Gastrocnemius medialis (tissue), 4 donors: ENCODE measurements at regions not wholly inside any gene's neighbourhood (a gene's known extent, or its start where the extent isn't known, plus 50 kb on each side); places are given as distances from the start of the nearest gene placed in this dataset.

Source experiments
- ATAC-seq, 2 donors: fragments of 150-250 bp; one replicate each; pipeline ENCODE4 v1.9.1; 2016
- DNase-seq, 2 donors: peaks; one replicate each; pipeline ENCODE4 v3.0.0-alpha.2; 2019
- H3K27ac ChIP-seq, 4 donors: fragments of 200-600 bp; sonication (generic); 1 replicate in 1 of 4; 2 replicates in 3 of 4; pipeline ENCODE4 v1.5.1; 2016 to 2018; ENCODE audit warnings: mild to moderate bottlenecking in 2 of 4, moderate library complexity in 1 of 4
- H3K27me3 ChIP-seq, 3 donors: fragments of 200-600 bp; sonication (generic) in 2 of 3; 1 replicate in 1 of 3; 2 replicates in 2 of 3; pipeline versions ENCODE4 v1.5.1 to v1.6.0; 2016 to 2019; ENCODE audit warnings: mild to moderate bottlenecking in 1 of 3, moderate library complexity in 1 of 3
- H3K36me3 ChIP-seq, 2 donors: fragments of 200-600 bp; sonication (generic) in 1 of 2; one replicate each; pipeline ENCODE4 v1.5.1; 2017 to 2018
- H3K4me1 ChIP-seq, 2 donors: fragments of 200-600 bp; sonication (generic) in 1 of 2; one replicate each; pipeline ENCODE4 v1.5.1; 2016 to 2017; ENCODE audit warnings: mild to moderate bottlenecking in 2 of 2
- H3K4me3 ChIP-seq, 4 donors: fragments of 200-600 bp; sonication (generic) in 3 of 4; 1 replicate in 1 of 4; 2 replicates in 3 of 4; pipeline ENCODE4 v1.5.1; 2016 to 2019; ENCODE audit warnings: mild to moderate bottlenecking in 2 of 4
- H3K9me3 ChIP-seq, 3 donors: fragments of 200-600 bp; sonication (generic) in 2 of 3; 1 replicate in 1 of 3; 2 replicates in 2 of 3; pipeline ENCODE4 v1.5.1; 2016 to 2019
- CTCF ChIP-seq, 5 experiments: fragments of 450-650 bp in 3 of 5; fragments of 200-600 bp in 2 of 5; sonication (generic) in 2 of 5; IDR thresholded peaks in 4 of 5; conservative IDR thresholded peaks in 1 of 5; 1 replicate in 4 of 5; 2 replicates in 1 of 5; pipeline ENCODE4 v1.5.1; 2016 to 2019; ENCODE audit warnings: antibody characterized with exemption in 5 of 5, mild to moderate bottlenecking in 3 of 5, moderate library complexity in 3 of 5
- POLR2A ChIP-seq, 2 donors: fragments of 450-650 bp; IDR thresholded peaks; one replicate each; pipeline ENCODE4 v1.6.1; 2017; ENCODE audit warnings: antibody characterized with exemption in 2 of 2, mild to moderate bottlenecking in 2 of 2, moderate library complexity in 2 of 2
- in situ Hi-C, 4 donors: fragments of 200-750 bp; cut with MboI; loops; one replicate each; pipeline versions ENCODE4 v1.15.0 to v1.8.0; 2017; ENCODE audit warnings: low sequenced_read_pairs in 4 of 4
- intact Hi-C: fragments of 100-400 bp; cut with DNase I; formaldehyde crosslinking; loops from one replicate; pipeline ENCODE4 v1.15.1; 2023; ENCODE audit warnings: low total_unique reads

- no peaks in the 10 kb centered on the region for H3K9me3 ChIP-seq
- H3K36me3 ChIP-seq, result no peaks in the 10 kb centered on the region
- H3K4me1 ChIP-seq, result no peaks in the 10 kb centered on the region
- DNase-seq (no peak), ATAC-seq (no peak)
- TF ChIP-seq POLR2A (IDR thresholded peaks at IDR 0.05), result no peak
- no peak for TF ChIP-seq CTCF (IDR thresholded peaks at IDR 0.05 in 4 of 5, conservative IDR thresholded peaks at IDR 0.05 in 1 of 5)
- in situ Hi-C loops (loop anchor here in 1 of 4 donors (25.0 kb wide), 1 partner anchor 402 kb away; no protein-coding TSS in a partner anchor), intact Hi-C loops (no loop called here)
- H3K27ac ChIP-seq, result no peak overlapping the region
- H3K27me3 ChIP-seq, result no peaks in the 10 kb centered on the region
- no peak overlapping the region for H3K4me3 ChIP-seq
Observed at GRCh38 chr4:175935016-175935661, 123.1 kb upstream of the GPM6A start.

- in situ Hi-C loops (loop anchor here in 1 of 4 donors (25.0 kb wide), 1 partner anchor 393 kb away; no protein-coding TSS in a partner anchor), intact Hi-C loops (no loop called here)
- TF ChIP-seq CTCF (IDR thresholded peaks at IDR 0.05 in 4 of 5, conservative IDR thresholded peaks at IDR 0.05 in 1 of 5) (no peak), POLR2A (IDR thresholded peaks at IDR 0.05) (no peak)
- Histone ChIP-seq H3K9me3 (no peaks in the 10 kb centered on the region), H3K27me3 (no peaks in the 10 kb centered on the region), H3K4me3 (no peak overlapping the region), H3K4me1 (no peaks in the 10 kb centered on the region), H3K27ac (no peak overlapping the region), H3K36me3 (no peaks in the 10 kb centered on the region)
- DNase-seq (no peak), ATAC-seq (no peak)
Observed at GRCh38 chr4:175944126-175944910, 121.3 kb upstream of the WDR17 start.

- no peak overlapping the region for H3K4me3 ChIP-seq
- in situ Hi-C loops, result loop anchor here in 1 of 4 donors (25.0 kb wide), 1 partner anchor 391 kb away; no protein-coding TSS in a partner anchor
Observed at GRCh38 chr4:175946472-175947116, 119.0 kb upstream of the WDR17 start.

More at GRCh38 chr4:175946472-175947116, 119.0 kb upstream of the WDR17 start:
- TF ChIP-seq CTCF (IDR thresholded peaks at IDR 0.05 in 4 of 5, conservative IDR thresholded peaks at IDR 0.05 in 1 of 5) (no peak), POLR2A (IDR thresholded peaks at IDR 0.05) (no peak)
- no peaks in the 10 kb centered on the region for H3K36me3 ChIP-seq
- H3K27ac ChIP-seq, result no peak overlapping the region
- ATAC-seq, result no peak
- DNase-seq, result no peak
- H3K27me3 ChIP-seq, result no peaks in the 10 kb centered on the region
- intact Hi-C loops, result no loop called here
- no peaks in the 10 kb centered on the region for H3K4me1 ChIP-seq
- no peaks in the 10 kb centered on the region for H3K9me3 ChIP-seq
